Naive thymus-derived CD4-positive, alpha-beta T cell (primary cell): ENCODE measurements at regions not wholly inside any gene's neighbourhood (a gene's known extent, or its start where the extent isn't known, plus 50 kb on each side); places are given as distances from the start of the nearest gene placed in this dataset.

Experiments
- ATAC-seq: fragments of 150-1000 bp; cut with Tn5 transposase; 2 replicates; pipeline ENCODE4 v1.10.0; 2021; ENCODE audit warnings: mild to moderate bottlenecking, moderate library complexity
- CTCF ChIA-PET: fragments of 350-600 bp; sonication (Branson Sonifier 250); formaldehyde crosslinking; loops from one replicate; lab custom pipeline; 2021; ENCODE audit warnings: antibody characterized with exemption; lab: Charles Lee
- POLR2A ChIA-PET: fragments of 350-600 bp; sonication (Branson Sonifier 250); formaldehyde crosslinking; loops from one replicate; lab custom pipeline; 2021; ENCODE audit warnings: antibody characterized with exemption, inconsistent platforms; lab: Charles Lee
- DNase-seq, 9 donors: peaks; one replicate each; pipeline versions ENCODE4 v3.0.0 to v3.0.0-alpha.2; 2020 to 2022; ENCODE audit warnings: mixed read lengths in 1 of 9
- H3K27ac ChIP-seq: one replicate; pipeline ENCODE4 v1.7.0; 2013; ENCODE audit warnings: mild to moderate bottlenecking, low read depth, low read length, moderate library complexity
- H3K27me3 ChIP-seq, 2 donors: one replicate each; pipeline ENCODE4 v1.7.0; 2013; ENCODE audit warnings: low read length in 2 of 2, mild to moderate bottlenecking in 2 of 2, moderate library complexity in 2 of 2; ENCODE audit not compliant: control insufficient read depth in 2 of 2, insufficient read depth in 2 of 2
- H3K36me3 ChIP-seq, 3 experiments: 1 replicate in 2 of 3; 2 replicates in 1 of 3; pipeline ENCODE4 v1.7.0; 2013; ENCODE audit warnings: low read length in 3 of 3, mild to moderate bottlenecking in 3 of 3, moderate library complexity in 1 of 3; ENCODE audit not compliant: insufficient read depth in 3 of 3, control insufficient read depth in 2 of 3
- H3K4me1 ChIP-seq, 2 donors: one replicate each; pipeline ENCODE4 v1.7.0; 2013; ENCODE audit warnings: low read length in 2 of 2, mild to moderate bottlenecking in 2 of 2, moderate library complexity in 1 of 2; ENCODE audit not compliant: control insufficient read depth in 2 of 2, insufficient read depth in 2 of 2
- H3K4me3 ChIP-seq: 2 replicates; pipeline ENCODE4 v1.7.0; 2013; ENCODE audit warnings: mild to moderate bottlenecking, low read length
- H3K9me3 ChIP-seq, 3 experiments: 1 replicate in 2 of 3; 2 replicates in 1 of 3; pipeline ENCODE4 v1.7.0; 2013; ENCODE audit warnings: low read length in 3 of 3; ENCODE audit not compliant: control insufficient read depth in 2 of 3
- H3K27ac Mint-ChIP-seq, 9 donors: one replicate each; pipeline ENCODE4 v1.8.0; 2020 to 2022; ENCODE audit warnings: mixed read lengths in 9 of 9, mild to moderate bottlenecking in 8 of 9, moderate library complexity in 5 of 9, inconsistent platforms in 2 of 9
- H3K27me3 Mint-ChIP-seq, 5 donors: one replicate each; pipeline ENCODE4 v1.8.0; 2021 to 2022; ENCODE audit warnings: mixed read lengths in 5 of 5, mild to moderate bottlenecking in 1 of 5
- H3K36me3 Mint-ChIP-seq, 5 donors: one replicate each; pipeline ENCODE4 v1.8.0; 2020 to 2022; ENCODE audit warnings: mixed read lengths in 5 of 5, mild to moderate bottlenecking in 3 of 5, inconsistent platforms in 1 of 5
- H3K4me1 Mint-ChIP-seq, 7 donors: one replicate each; pipeline ENCODE4 v1.8.0; 2020 to 2022; ENCODE audit warnings: mixed read lengths in 7 of 7, mild to moderate bottlenecking in 3 of 7, inconsistent platforms in 1 of 7
- H3K4me3 Mint-ChIP-seq, 10 donors: one replicate each; pipeline ENCODE4 v1.8.0; 2020 to 2022; ENCODE audit warnings: mild to moderate bottlenecking in 10 of 10, mixed read lengths in 10 of 10, moderate library complexity in 6 of 10, inconsistent platforms in 2 of 10
- H3K9me3 Mint-ChIP-seq, 11 donors: one replicate each; pipeline ENCODE4 v1.8.0; 2020 to 2022; ENCODE audit warnings: mixed read lengths in 11 of 11, mild to moderate bottlenecking in 4 of 11, inconsistent platforms in 1 of 11, moderate library complexity in 1 of 11
- intact Hi-C, 2 donors: fragments of 100-400 bp; cut with micrococcal nuclease; formaldehyde crosslinking; loops; one replicate each; pipeline ENCODE4 v1.15.1; 2023

- peaks cover 0 to 24% (median 0%) of the 10 kb centered on the region in 5 donors for H3K27me3 Mint-ChIP-seq
- intact Hi-C loops = no loop called here
- Histone ChIP-seq H3K27ac (no peak overlapping the region), H3K27me3 (no peaks in the 10 kb centered on the region), H3K4me3 (no peak overlapping the region), H3K36me3 (no peaks in the 10 kb centered on the region), H3K9me3 (no peaks in the 10 kb centered on the region), H3K4me1 (no peaks in the 10 kb centered on the region)
- peaks cover 0 to 2% (median 0%) of the 10 kb centered on the region in 11 donors for H3K9me3 Mint-ChIP-seq
- H3K4me3 Mint-ChIP-seq = no peak overlapping the region
- ATAC-seq (no peak), DNase-seq (no peak)
- no peaks in the 10 kb centered on the region for H3K4me1 Mint-ChIP-seq
- POLR2A ChIA-PET = no interaction called here
- H3K36me3 Mint-ChIP-seq = no peaks in the 10 kb centered on the region
- CTCF ChIA-PET = no interaction called here
- no peak overlapping the region for H3K27ac Mint-ChIP-seq
Observed at GRCh38 chr15:66877477-66878271, 175.6 kb downstream of the SMAD6 start.

GRCh38 chr15:66878761-66879160 is 176.7 kb downstream of the SMAD6 start:
- H3K36me3 Mint-ChIP-seq = no peaks in the 10 kb centered on the region
- Histone ChIP-seq H3K27ac (no peak overlapping the region), H3K36me3 (no peaks in the 10 kb centered on the region), H3K4me1 (no peaks in the 10 kb centered on the region), H3K4me3 (no peak overlapping the region), H3K9me3 (no peaks in the 10 kb centered on the region), H3K27me3 (no peaks in the 10 kb centered on the region)
- DNase-seq = no peak
- ChIA-PET CTCF (no interaction called here), POLR2A (no interaction called here)
- peaks cover 0 to 2% (median 0%) of the 10 kb centered on the region in 11 donors for H3K9me3 Mint-ChIP-seq
- no peak overlapping the region for H3K4me3 Mint-ChIP-seq
- no peak overlapping the region for H3K27ac Mint-ChIP-seq
- no peak for ATAC-seq
- no peaks in the 10 kb centered on the region for H3K4me1 Mint-ChIP-seq
- intact Hi-C loops = no loop called here
- H3K27me3 Mint-ChIP-seq = peaks cover 0 to 15% (median 0%) of the 10 kb centered on the region in 5 donors

DNA sequence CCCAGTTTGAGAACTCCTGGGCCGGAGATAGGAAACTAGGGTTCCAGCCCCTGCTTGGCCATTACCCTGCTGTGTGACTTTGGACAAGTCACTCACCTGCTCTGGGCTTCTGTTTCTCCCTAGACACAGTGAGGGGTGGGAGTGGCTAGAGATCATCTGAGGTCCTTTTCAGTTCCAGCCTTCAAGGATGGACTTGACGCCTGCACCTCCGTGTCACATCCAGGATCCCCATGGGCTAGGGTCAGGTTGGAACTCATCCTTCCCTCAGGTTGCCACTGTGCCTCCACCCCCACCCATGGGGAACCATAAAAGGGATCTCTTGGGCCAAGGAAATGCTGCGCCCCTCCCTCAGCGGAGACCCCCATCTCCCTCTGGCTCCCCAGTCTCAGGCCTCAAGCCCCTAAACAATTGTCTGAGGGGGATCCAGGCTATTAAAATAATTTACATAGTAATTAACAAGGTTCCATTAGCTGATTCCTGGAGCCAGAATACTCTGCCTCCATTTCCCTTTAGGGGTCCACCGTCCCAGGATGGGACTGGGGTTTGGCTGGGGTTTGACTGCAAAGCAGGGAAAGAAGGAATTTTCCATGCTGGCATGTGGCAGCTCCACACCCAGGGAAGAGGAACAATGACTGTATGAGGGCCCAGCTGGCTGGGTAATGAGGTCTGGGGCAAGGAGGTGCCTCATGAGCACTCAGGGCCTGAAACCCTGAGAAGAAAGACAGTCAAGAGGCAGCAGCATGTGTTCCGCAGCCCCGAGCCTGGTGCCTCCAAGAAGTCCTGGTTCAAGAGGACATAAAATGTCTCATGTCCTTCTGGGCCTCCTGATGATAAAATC is 177.7 kb downstream of the SMAD6 start:
- H3K27me3 ChIP-seq = no peaks in the 10 kb centered on the region
- DNase-seq = no peak
- ChIA-PET POLR2A (no interaction called here), CTCF (no interaction called here)
- H3K36me3 Mint-ChIP-seq = no peaks in the 10 kb centered on the region
- H3K4me3 ChIP-seq = no peak overlapping the region
- no peak overlapping the region for H3K27ac Mint-ChIP-seq
- H3K27me3 Mint-ChIP-seq = peaks cover 0 to 10% (median 0%) of the 10 kb centered on the region in 5 donors
- no peaks in the 10 kb centered on the region for H3K9me3 ChIP-seq
- no peaks in the 10 kb centered on the region for H3K36me3 ChIP-seq
- intact Hi-C loops = no loop called here
- H3K27ac ChIP-seq = no peak overlapping the region
- no peak for ATAC-seq
- no peaks in the 10 kb centered on the region for H3K4me1 Mint-ChIP-seq
- no peak overlapping the region for H3K4me3 Mint-ChIP-seq
- H3K9me3 Mint-ChIP-seq = peaks cover 0 to 2% (median 0%) of the 10 kb centered on the region in 11 donors
- no peaks in the 10 kb centered on the region for H3K4me1 ChIP-seq

DNA sequence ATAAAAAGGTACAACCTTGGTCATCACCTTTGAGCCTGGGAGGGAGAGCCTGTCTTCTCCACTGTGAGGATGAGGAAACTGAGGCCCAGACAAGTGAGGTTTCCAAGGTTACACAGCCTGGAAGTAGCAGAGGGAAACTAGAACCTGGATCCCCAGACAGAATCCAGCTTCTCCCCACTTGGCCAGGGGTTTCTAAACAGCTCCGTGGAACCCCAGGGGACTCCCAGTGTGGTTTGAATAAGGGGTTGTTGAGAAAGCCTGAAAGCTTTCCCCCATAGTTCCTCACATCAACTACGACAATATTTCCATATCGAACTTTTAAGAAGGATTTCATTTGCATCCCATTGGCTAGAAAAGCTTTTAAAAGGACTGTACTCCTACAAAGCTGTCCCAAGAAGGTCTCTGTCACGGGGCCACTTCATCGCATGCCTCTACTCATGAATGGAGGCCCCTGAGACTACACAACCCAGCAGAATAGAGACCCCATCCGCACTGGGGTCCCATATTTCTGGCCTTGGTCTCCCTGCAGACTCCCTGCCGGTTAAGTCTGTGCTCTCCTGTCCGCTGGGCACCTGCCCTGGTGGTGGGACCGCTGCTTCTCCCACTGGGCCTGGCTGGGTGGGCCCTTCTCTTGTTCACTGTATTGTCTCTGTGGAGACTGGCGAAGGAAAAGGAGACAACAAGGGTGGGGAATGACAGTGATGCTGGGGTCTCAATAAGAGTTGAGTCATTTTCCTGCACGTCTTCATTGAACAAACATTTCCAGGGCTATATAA is 178.5 kb downstream of the SMAD6 start:
- Mint-ChIP-seq H3K9me3 (peaks cover 0 to 2% (median 0%) of the 10 kb centered on the region in 11 donors), H3K27ac (no peak overlapping the region), H3K27me3 (peaks cover 0 to 7% (median 0%) of the 10 kb centered on the region in 5 donors), H3K4me1 (no peaks in the 10 kb centered on the region), H3K4me3 (no peak overlapping the region), H3K36me3 (no peaks in the 10 kb centered on the region)
- Histone ChIP-seq H3K27me3 (no peaks in the 10 kb centered on the region), H3K27ac (no peak overlapping the region), H3K9me3 (no peaks in the 10 kb centered on the region), H3K36me3 (no peaks in the 10 kb centered on the region), H3K4me3 (no peak overlapping the region), H3K4me1 (no peaks in the 10 kb centered on the region)
- DNase-seq (peak in 1 of 9 donors; percentile 0), ATAC-seq (no peak)
- ChIA-PET CTCF (interaction anchor here (1.6 kb wide), 1 partner anchor 35 kb away, joined by 3 read pairs; no protein-coding TSS in a partner anchor), POLR2A (no interaction called here)
- intact Hi-C loops = no loop called here

- ChIA-PET POLR2A (no interaction called here), CTCF (interaction anchor here (1.6 kb wide), 1 partner anchor 36 kb away, joined by 3 read pairs; no protein-coding TSS in a partner anchor)
- Histone ChIP-seq H3K4me3 (no peak overlapping the region), H3K4me1 (no peaks in the 10 kb centered on the region), H3K36me3 (no peaks in the 10 kb centered on the region), H3K9me3 (no peaks in the 10 kb centered on the region), H3K27ac (no peak overlapping the region), H3K27me3 (no peaks in the 10 kb centered on the region)
- no peak for ATAC-seq
- Mint-ChIP-seq H3K4me3 (no peak overlapping the region), H3K4me1 (no peaks in the 10 kb centered on the region), H3K9me3 (peaks cover 0 to 2% (median 0%) of the 10 kb centered on the region in 11 donors), H3K27ac (no peak overlapping the region), H3K27me3 (peaks cover 0 to 4% (median 1%) of the 10 kb centered on the region in 5 donors), H3K36me3 (no peaks in the 10 kb centered on the region)
- DNase-seq = peak in 1 of 9 donors; percentile 15
- intact Hi-C loops = no loop called here
Observed at GRCh38 chr15:66881173-66881905, 179.3 kb downstream of the SMAD6 start.
